ENCODE measurements at regions not wholly inside any gene's neighbourhood (a gene's known extent, or its start where the extent isn't known, plus 50 kb on each side); places are given as distances from the start of the nearest gene placed in this dataset.
"Not testable (repeated sequence)": the region's sequence is repeated elsewhere in the genome, so short reads cannot be mapped to it uniquely, and the experiment has no call there.

GRCh38 chr2:221753401-221753800 is 181.3 kb upstream of the EPHA4 start:
- DNase-seq: no peak

GRCh38 chr2:221752781-221753180 is 180.7 kb upstream of the EPHA4 start:
- no peak for DNase-seq

GRCh38 chr2:221750316-221750715 is 178.2 kb upstream of the EPHA4 start:
- no peak for DNase-seq

- no peak for DNase-seq
Observed at GRCh38 chr2:221747289-221747972, 175.3 kb upstream of the EPHA4 start.

GRCh38 chr2:221741496-221742211 is 169.6 kb upstream of the EPHA4 start:
- no peak for DNase-seq

GRCh38 chr2:221731432-221732145 is 159.5 kb upstream of the EPHA4 start:
- peak; percentile 21 for DNase-seq

- no peak for DNase-seq
Observed at GRCh38 chr2:221726894-221727513, 154.9 kb upstream of the EPHA4 start.

- no peak for DNase-seq
Observed at GRCh38 chr2:221724631-221725203, 152.6 kb upstream of the EPHA4 start.

- DNase-seq: not testable (repeated sequence)
Observed at GRCh38 chr2:221724117-221724516, 152.0 kb upstream of the EPHA4 start.

- DNase-seq: no peak
Observed at GRCh38 chr2:221716426-221717303, 144.6 kb upstream of the EPHA4 start.

GRCh38 chr2:221715523-221716247 is 143.6 kb upstream of the EPHA4 start:
- no peak for DNase-seq

GRCh38 chr2:221710744-221711143 is 138.6 kb upstream of the EPHA4 start:
- DNase-seq: no peak

- no peak for DNase-seq
Observed at GRCh38 chr2:221708902-221709301, 136.8 kb upstream of the EPHA4 start.

GRCh38 chr2:221705185-221705877 is 133.2 kb upstream of the EPHA4 start:
- no peak for DNase-seq

GRCh38 chr2:221704442-221704841 is 132.3 kb upstream of the EPHA4 start:
- DNase-seq: no peak

- no peak for DNase-seq
Observed at GRCh38 chr2:221693365-221693764, 121.3 kb upstream of the EPHA4 start.

- no peak for DNase-seq
Observed at GRCh38 chr2:221691571-221691970, 119.5 kb upstream of the EPHA4 start.

GRCh38 chr2:221689140-221689539 is 117.0 kb upstream of the EPHA4 start:
- no peak for DNase-seq

- DNase-seq: no peak
Observed at GRCh38 chr2:221680548-221680947, 108.4 kb upstream of the EPHA4 start.

- DNase-seq: no peak
Observed at GRCh38 chr2:221677688-221678087, 105.6 kb upstream of the EPHA4 start.

Measured in NCI-H82 (cell line).